Trophoblast cell (in vitro differentiated cells and primary cell): ENCODE measurements at regions not wholly inside any gene's neighbourhood (a gene's known extent, or its start where the extent isn't known, plus 50 kb on each side); places are given as distances from the start of the nearest gene placed in this dataset.

ENCODE experiments used
- DNase-seq, 2 donors: peaks; one replicate each; pipeline ENCODE4 v3.0.0-alpha.2; 2016
- H2AFZ ChIP-seq: 2 replicates; pipeline ENCODE4 v1.6.1; 2013; ENCODE audit warnings: low read length, moderate library complexity, mild to moderate bottlenecking; ENCODE audit not compliant: insufficient read depth, poor library complexity
- H2AK5ac ChIP-seq: 2 replicates; pipeline ENCODE4 v1.6.1; 2013; ENCODE audit warnings: mild to moderate bottlenecking, low read length
- H2BK120ac ChIP-seq: 2 replicates; pipeline ENCODE4 v1.6.1; 2013; ENCODE audit warnings: low read length, mild to moderate bottlenecking, moderate library complexity; ENCODE audit not compliant: insufficient read depth, poor library complexity
- H2BK12ac ChIP-seq: 2 replicates; pipeline ENCODE4 v1.6.1; 2013; ENCODE audit warnings: mild to moderate bottlenecking, low read length, moderate library complexity
- H2BK5ac ChIP-seq: 2 replicates; pipeline ENCODE4 v1.6.1; 2013; ENCODE audit warnings: low read length, low read depth, moderate library complexity, mild to moderate bottlenecking; ENCODE audit not compliant: poor library complexity
- H3K14ac ChIP-seq: 2 replicates; pipeline ENCODE4 v1.6.1; 2013; ENCODE audit warnings: mild to moderate bottlenecking, low read length
- H3K18ac ChIP-seq: 2 replicates; pipeline ENCODE4 v1.6.1; 2013; ENCODE audit warnings: mild to moderate bottlenecking, low read length
- H3K23ac ChIP-seq: 2 replicates; pipeline ENCODE4 v1.6.1; 2013; ENCODE audit warnings: low read length
- H3K27ac ChIP-seq: 2 replicates; pipeline ENCODE4 v1.5.1; 2013; ENCODE audit warnings: low read depth, mild to moderate bottlenecking, inconsistent platforms, low read length, moderate library complexity
- H3K27me3 ChIP-seq: 2 replicates; pipeline ENCODE4 v1.6.1; 2013; ENCODE audit warnings: inconsistent platforms, mild to moderate bottlenecking, low read length, moderate library complexity; ENCODE audit not compliant: insufficient read depth
- H3K36me3 ChIP-seq, 2 experiments: 1 replicate in 1 of 2; 2 replicates in 1 of 2; pipeline ENCODE4 v1.6.1; 2013; ENCODE audit warnings: low read length in 2 of 2, mild to moderate bottlenecking in 2 of 2, moderate library complexity in 1 of 2; ENCODE audit not compliant: insufficient read depth in 2 of 2, control insufficient read depth in 1 of 2
- H3K4ac ChIP-seq: 2 replicates; pipeline ENCODE4 v1.6.1; 2013; ENCODE audit warnings: low read depth, mild to moderate bottlenecking, low read length, moderate library complexity
- H3K4me1 ChIP-seq, 2 experiments: 1 replicate in 1 of 2; 2 replicates in 1 of 2; pipeline ENCODE4 v1.6.1; 2013; ENCODE audit warnings: low read length in 2 of 2, mild to moderate bottlenecking in 2 of 2, moderate library complexity in 1 of 2; ENCODE audit not compliant: insufficient read depth in 2 of 2, control insufficient read depth in 1 of 2
- H3K4me2 ChIP-seq: 2 replicates; pipeline ENCODE4 v1.6.1; 2013; ENCODE audit warnings: inconsistent platforms, mild to moderate bottlenecking, low read length, moderate library complexity
- H3K4me3 ChIP-seq: 2 replicates; pipeline ENCODE4 v1.5.1; 2013; ENCODE audit warnings: mild to moderate bottlenecking, low read depth, low read length, inconsistent platforms
- H3K79me1 ChIP-seq: one replicate; pipeline ENCODE4 v1.6.1; 2013; ENCODE audit warnings: low read length
- H3K79me2 ChIP-seq: 2 replicates; pipeline ENCODE4 v1.6.1; 2013; ENCODE audit warnings: low read length, mild to moderate bottlenecking; ENCODE audit not compliant: control insufficient read depth, insufficient read depth, poor library complexity
- H3K9ac ChIP-seq: 2 replicates; pipeline ENCODE4 v1.6.1; 2013; ENCODE audit warnings: mild to moderate bottlenecking, low read length
- H3K9me3 ChIP-seq: 2 replicates; pipeline ENCODE4 v1.6.1; 2013; ENCODE audit warnings: low read depth, mild to moderate bottlenecking, control low read depth, inconsistent platforms, low read length; ENCODE audit not compliant: insufficient read depth
- H4K12ac ChIP-seq: 2 replicates; pipeline ENCODE4 v1.6.1; 2013; ENCODE audit warnings: low read depth, mild to moderate bottlenecking, low read length, moderate library complexity
- H4K8ac ChIP-seq: 2 replicates; pipeline ENCODE4 v1.6.1; 2013; ENCODE audit warnings: low read depth, mild to moderate bottlenecking, low read length, moderate library complexity
- H4K91ac ChIP-seq: one replicate; pipeline ENCODE4 v1.6.1; 2013; ENCODE audit warnings: low read depth, mild to moderate bottlenecking, low read length, moderate library complexity
- WGBS: extraction: QIAGEN DNeasy Blood & Tissue Kit; methylation state at CpG from one replicate; pipeline ENCODE4 v1.1.7; 2013; ENCODE audit warnings: missing lambda C conversion rate; ENCODE audit not compliant: insufficient read length, insufficient coverage; ENCODE audit errors: extremely low coverage; 5-methylcytosine and 5-hydroxymethylcytosine counted together

DNA sequence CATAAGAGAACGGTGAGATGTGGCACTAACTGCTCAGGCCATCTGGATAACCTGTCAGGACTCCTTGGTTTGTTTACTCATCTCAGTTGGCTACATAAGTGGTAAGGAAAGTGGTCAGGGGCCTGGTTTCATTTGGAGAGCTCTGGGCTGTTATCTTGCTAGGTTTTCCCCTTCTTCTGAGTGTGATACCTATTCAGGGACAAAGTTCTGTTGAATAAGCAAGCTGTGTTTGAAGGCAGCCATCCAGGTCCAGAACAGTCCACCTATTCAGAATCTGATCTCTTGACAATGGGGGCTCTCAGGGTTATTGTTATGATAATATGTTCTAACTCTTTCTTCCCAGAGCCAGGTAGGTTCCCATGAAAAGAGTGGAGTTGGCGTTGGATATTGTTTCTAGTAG lies 194.9 kb downstream of the PAH start:
- Histone ChIP-seq H3K4me2 (no peak overlapping the region), H2AK5ac (no peak overlapping the region), H4K8ac (no peak overlapping the region), H2AFZ (no peak overlapping the region), H3K14ac (no peak overlapping the region), H3K27ac (no peak overlapping the region), H3K4ac (no peak overlapping the region), H2BK12ac (no peak overlapping the region), H2BK120ac (no peak overlapping the region), H3K27me3 (no peaks in the 10 kb centered on the region), H3K4me1 (no peaks in the 10 kb centered on the region), H4K91ac (no peak overlapping the region), H3K23ac (no peak overlapping the region), H3K4me3 (no peak overlapping the region), H3K18ac (no peak overlapping the region), H3K36me3 (no peaks in the 10 kb centered on the region), H2BK5ac (no peak overlapping the region), H4K12ac (no peak overlapping the region), H3K79me2 (no peaks in the 10 kb centered on the region), H3K9ac (no peak overlapping the region), H3K9me3 (no peaks in the 10 kb centered on the region), H3K79me1 (no peaks in the 10 kb centered on the region)
- DNase-seq, result no peak
- WGBS, result no CpG with 5 or more reads among the region's 2 CpGs

DNA sequence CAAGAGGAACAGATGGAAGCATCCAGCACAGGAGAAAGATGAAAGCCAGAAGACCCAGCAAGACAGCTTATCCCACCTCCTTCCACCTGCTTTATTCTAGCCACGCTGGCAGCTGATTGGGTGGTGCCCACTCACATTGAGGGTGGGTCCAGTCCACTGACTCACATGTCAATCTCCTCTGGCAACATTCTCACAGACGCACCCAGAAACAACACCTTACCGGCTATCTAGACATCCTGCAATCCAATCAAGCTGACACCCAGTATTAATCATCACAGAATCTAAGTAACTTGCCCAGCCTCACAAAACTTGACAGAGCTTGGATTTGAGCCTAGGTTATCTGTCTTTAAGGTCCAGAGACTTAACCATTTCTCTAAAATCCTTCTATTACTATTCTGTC lies 208.9 kb downstream of the PAH start:
- Histone ChIP-seq H3K23ac (no peak overlapping the region), H2BK5ac (no peak overlapping the region), H3K4me2 (no peak overlapping the region), H3K79me2 (no peaks in the 10 kb centered on the region), H3K14ac (no peak overlapping the region), H3K4ac (no peak overlapping the region), H3K9ac (no peak overlapping the region), H2AK5ac (no peak overlapping the region), H3K27me3 (no peaks in the 10 kb centered on the region), H4K12ac (no peak overlapping the region), H3K4me1 (no peaks in the 10 kb centered on the region), H4K8ac (no peak overlapping the region), H2BK12ac (no peak overlapping the region), H3K9me3 (no peaks in the 10 kb centered on the region), H2BK120ac (no peak overlapping the region), H3K18ac (no peak overlapping the region), H3K36me3 (no peaks in the 10 kb centered on the region), H3K4me3 (no peak overlapping the region), H3K27ac (no peak overlapping the region), H2AFZ (no peak overlapping the region), H4K91ac (no peak overlapping the region), H3K79me1 (no peaks in the 10 kb centered on the region)
- no CpG with 5 or more reads among the region's 3 CpGs for WGBS
- DNase-seq, result no peak

DNA sequence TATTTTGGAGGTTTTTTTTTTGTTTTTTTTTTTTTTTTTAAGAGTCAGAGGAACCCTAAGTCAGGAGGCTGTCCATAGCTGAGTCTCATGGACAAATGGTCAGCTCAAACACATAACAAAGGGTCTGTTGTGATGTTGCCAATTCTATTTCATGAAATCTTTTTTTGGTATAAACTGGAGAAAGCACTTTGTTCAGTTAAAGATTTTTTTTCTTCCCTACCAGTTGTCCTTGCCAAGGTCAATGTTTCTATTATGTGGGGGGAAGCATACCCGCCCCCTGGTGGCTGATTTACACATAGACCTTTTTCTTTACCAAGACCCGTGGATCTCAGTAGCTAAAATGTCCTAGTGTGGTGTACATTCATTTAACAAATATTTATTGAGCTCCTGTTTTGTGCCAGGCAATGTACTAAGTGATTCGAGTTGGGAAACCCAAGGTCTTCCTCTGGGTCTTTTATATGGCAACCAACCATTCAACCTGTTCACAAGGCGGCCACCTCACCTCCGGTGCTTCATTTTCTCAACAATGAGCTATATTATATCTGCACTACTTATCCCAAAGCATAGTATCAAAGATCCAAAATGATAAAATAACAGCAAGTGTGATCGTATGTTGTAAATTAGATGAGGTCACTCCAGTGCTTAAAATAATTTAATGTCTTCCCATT lies 214.5 kb downstream of the PAH start:
- Histone ChIP-seq H4K8ac (no peak overlapping the region), H3K9ac (no peak overlapping the region), H3K79me2 (no peaks in the 10 kb centered on the region), H3K27me3 (no peaks in the 10 kb centered on the region), H4K12ac (no peak overlapping the region), H3K4me2 (no peak overlapping the region), H3K79me1 (no peaks in the 10 kb centered on the region), H3K4me1 (no peaks in the 10 kb centered on the region), H2BK5ac (no peak overlapping the region), H2BK12ac (no peak overlapping the region), H4K91ac (no peak overlapping the region), H3K23ac (no peak overlapping the region), H3K18ac (no peak overlapping the region), H3K9me3 (no peaks in the 10 kb centered on the region), H2AFZ (no peak overlapping the region), H2AK5ac (no peak overlapping the region), H3K4ac (no peak overlapping the region), H3K14ac (no peak overlapping the region), H2BK120ac (no peak overlapping the region), H3K4me3 (no peak overlapping the region), H3K27ac (no peak overlapping the region), H3K36me3 (no peaks in the 10 kb centered on the region)
- no CpG with 5 or more reads among the region's 6 CpGs for WGBS
- DNase-seq, result peak; percentile 21 to 69

DNA sequence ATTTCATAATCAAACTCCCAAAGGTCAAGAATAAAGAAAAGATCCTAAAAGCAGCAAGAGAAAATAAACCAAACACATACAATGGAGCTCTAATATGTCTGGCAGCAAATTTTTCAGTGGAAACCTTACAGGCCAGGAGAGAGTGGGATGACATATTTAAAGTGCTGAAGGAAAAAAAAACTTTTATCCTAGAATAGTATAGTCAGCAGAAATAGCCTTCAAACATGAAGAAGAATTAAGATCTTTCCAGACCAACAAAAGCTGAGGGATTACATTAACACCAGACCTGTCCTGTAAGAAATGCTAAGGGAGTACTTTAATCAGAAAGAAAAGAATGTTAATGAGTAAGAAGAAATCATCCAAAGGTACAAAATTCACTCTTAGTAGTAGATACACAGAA lies 215.7 kb upstream of the IGF1 start:
- Histone ChIP-seq H2AFZ (no peak overlapping the region), H3K4me1 (no peaks in the 10 kb centered on the region), H4K12ac (no peak overlapping the region), H3K79me1 (no peaks in the 10 kb centered on the region), H3K4me3 (no peak overlapping the region), H2BK12ac (no peak overlapping the region), H4K91ac (no peak overlapping the region), H3K14ac (no peak overlapping the region), H4K8ac (no peak overlapping the region), H3K4me2 (no peak overlapping the region), H3K27ac (no peak overlapping the region), H2BK5ac (no peak overlapping the region), H3K9ac (no peak overlapping the region), H3K18ac (no peak overlapping the region), H3K27me3 (no peaks in the 10 kb centered on the region), H2AK5ac (no peak overlapping the region), H2BK120ac (no peak overlapping the region), H3K79me2 (no peaks in the 10 kb centered on the region), H3K9me3 (peaks cover 2% of the 10 kb centered on the region), H3K23ac (no peak overlapping the region), H3K4ac (no peak overlapping the region), H3K36me3 (no peaks in the 10 kb centered on the region)
- DNase-seq, result no peak
